RWPE1 (cell line): ENCODE measurements at regions not wholly inside any gene's neighbourhood (a gene's known extent, or its start where the extent isn't known, plus 50 kb on each side); places are given as distances from the start of the nearest gene placed in this dataset.

ENCODE experiments used
- CTCF ChIA-PET: fragments of 350-600 bp; sonication (Branson Sonifier 250); formaldehyde crosslinking; extraction: SDS; loops from one replicate; lab custom pipeline; 2021; lab: Yijun Ruan, JAX
- POLR2A ChIA-PET: fragments of 400-600 bp; formaldehyde crosslinking; extraction: SDS; loops from one replicate; lab custom pipeline; 2020; ENCODE audit warnings: antibody characterized with exemption; ENCODE audit not compliant: low non-redundant PET; lab: Yijun Ruan, JAX
- DNase-seq: peaks from one replicate; pipeline ENCODE4 v3.0.0; 2012; ENCODE audit warnings: low spot score
- H3K27ac ChIP-seq: fragments of 450-650 bp; 2 replicates; pipeline ENCODE4 v1.5.1; 2017
- CTCF ChIP-seq: fragments of 450-650 bp; conservative IDR thresholded peaks from 2 replicates; pipeline ENCODE4 v1.5.1; 2017; ENCODE audit warnings: low read depth, mild to moderate bottlenecking

GRCh38 chr2:64793701-64794100 lies 140.0 kb upstream of the SERTAD2 start:
- no peak overlapping the region for H3K27ac ChIP-seq
- no peak for TF ChIP-seq CTCF
- ChIA-PET CTCF (no interaction called here), POLR2A (interaction anchor here (0.6 kb wide), 2 partner anchors 44 to 70 kb away, joined by 3 to 12 read pairs; no protein-coding TSS in a partner anchor)
- DNase-seq = no peak

GRCh38 chr2:64794426-64794995 lies 140.8 kb upstream of the SERTAD2 start:
- H3K27ac ChIP-seq = no peak overlapping the region
- TF ChIP-seq CTCF = no peak
- DNase-seq = no peak
- ChIA-PET CTCF (interaction anchor here (0.7 to 1.2 kb wide), 3 partner anchors 24 to 44 kb away, joined by 3 read pairs; no protein-coding TSS in a partner anchor), POLR2A (interaction anchor here (0.5 kb wide), 1 partner anchor 45 kb away, joined by 9 read pairs; no protein-coding TSS in a partner anchor)

- TF ChIP-seq CTCF = no peak
- CTCF ChIA-PET = interaction anchor here (0.7 to 1.2 kb wide), 4 partner anchors 25 to 140 kb away, joined by 3 read pairs; no protein-coding TSS in a partner anchor
- DNase-seq = no peak
- POLR2A ChIA-PET = no interaction called here
- H3K27ac ChIP-seq = no peak overlapping the region
Observed at GRCh38 chr2:64795024-64795592, 141.4 kb upstream of the SERTAD2 start.

- ChIA-PET CTCF (no interaction called here), POLR2A (no interaction called here)
- DNase-seq = no peak
- TF ChIP-seq CTCF = no peak
- H3K27ac ChIP-seq = no peak overlapping the region
Observed at GRCh38 chr2:64796926-64797325, 143.2 kb upstream of the SERTAD2 start.

GRCh38 chr2:64797881-64798575 lies 144.3 kb upstream of the SERTAD2 start:
- CTCF ChIA-PET = no interaction called here
- no peak for DNase-seq
- POLR2A ChIA-PET = no interaction called here
- no peak for TF ChIP-seq CTCF
- H3K27ac ChIP-seq = no peak overlapping the region

GRCh38 chr2:64799592-64800252 lies 146.0 kb upstream of the SERTAD2 start:
- no peak for TF ChIP-seq CTCF
- DNase-seq = no peak
- H3K27ac ChIP-seq = no peak overlapping the region
- CTCF ChIA-PET = interaction anchor here (0.5 kb wide), 1 partner anchor 262 kb away, joined by 3 read pairs; no protein-coding TSS in a partner anchor
- POLR2A ChIA-PET = no interaction called here
